ENCODE measurements at regions not wholly inside any gene's neighbourhood (a gene's known extent, or its start where the extent isn't known, plus 50 kb on each side); places are given as distances from the start of the nearest gene placed in this dataset.

DNA sequence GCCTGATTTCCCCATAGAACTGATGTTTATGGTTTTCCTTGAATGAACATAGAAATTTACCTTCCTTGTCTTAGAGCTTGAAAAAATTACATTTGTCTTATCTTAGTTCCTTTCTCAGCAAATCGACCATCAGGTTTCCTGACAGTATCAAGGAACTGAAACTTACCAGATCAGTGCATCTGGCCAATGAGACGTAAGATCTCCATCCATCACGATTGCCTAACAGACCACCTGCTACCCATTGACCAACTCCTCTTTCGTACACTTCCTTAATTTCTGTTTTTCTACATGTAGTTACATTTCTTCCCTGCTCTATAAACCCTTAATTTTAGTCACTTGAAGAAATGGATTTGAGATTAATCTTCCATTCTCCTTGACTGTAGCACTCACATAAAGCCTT is 57.4 kb upstream of the TMPRSS15 start:
- DNase-seq (ENCODE audit: low read depth), result no peak

DNA sequence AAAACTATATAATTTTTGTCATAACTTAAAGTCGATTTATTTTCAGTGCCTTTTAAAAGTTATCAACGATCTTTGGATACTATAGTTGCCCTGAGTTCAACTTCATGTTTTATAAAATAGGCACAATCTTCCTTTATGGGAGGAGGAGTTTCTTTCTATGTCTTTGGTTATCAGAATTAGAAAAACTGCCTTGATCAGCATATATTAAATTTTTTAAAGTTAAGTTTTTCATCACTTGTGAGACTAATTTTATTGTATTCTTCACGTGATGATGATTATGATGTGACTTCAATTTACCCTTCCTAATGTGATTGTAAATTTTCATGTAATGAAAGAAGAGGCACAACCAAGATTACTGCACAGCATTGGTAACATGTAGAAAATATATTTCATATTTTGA is 58.2 kb upstream of the TMPRSS15 start:
- DNase-seq (ENCODE audit: low read depth), result no peak

DNA sequence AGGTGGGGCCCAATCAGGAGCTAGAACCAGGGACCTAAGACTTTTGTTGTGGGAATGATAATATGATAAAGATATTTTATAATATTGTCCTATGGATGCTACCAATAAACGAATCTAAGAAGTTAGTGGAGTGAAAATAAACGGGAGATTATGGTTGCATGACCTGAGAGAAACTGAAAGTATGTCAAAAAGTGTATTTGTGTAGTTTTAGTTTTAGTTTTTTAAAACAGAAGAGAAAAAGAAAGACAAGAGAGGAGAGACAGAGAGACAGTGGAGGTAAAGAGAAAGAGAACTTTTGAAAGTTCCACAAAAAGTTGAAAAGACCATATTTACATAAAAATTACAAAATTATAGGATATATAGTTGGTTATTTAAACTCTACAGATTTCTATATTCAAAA is 64.1 kb upstream of the TMPRSS15 start:
- no peak for DNase-seq (ENCODE audit: low read depth)

DNA sequence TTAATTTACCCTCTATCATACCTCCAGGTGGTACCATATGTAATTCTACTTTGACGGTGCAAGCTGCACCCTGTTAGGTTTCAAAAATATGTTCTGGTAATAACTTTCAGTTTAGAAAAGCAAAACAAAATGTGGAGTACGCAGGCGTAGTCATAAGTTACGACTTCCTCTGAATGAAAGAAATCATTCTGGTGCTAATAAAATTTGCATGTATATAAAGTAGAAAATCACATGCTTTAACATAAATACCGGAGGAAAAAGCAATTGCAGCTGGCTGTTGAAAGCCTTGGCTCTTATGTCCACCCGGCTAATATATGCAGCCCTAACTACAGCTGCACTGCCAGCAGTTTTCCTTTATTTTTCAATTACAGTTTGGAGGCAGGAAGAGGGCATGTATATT is 65.2 kb upstream of the TMPRSS15 start:
- no peak for DNase-seq (ENCODE audit: low read depth)

DNA sequence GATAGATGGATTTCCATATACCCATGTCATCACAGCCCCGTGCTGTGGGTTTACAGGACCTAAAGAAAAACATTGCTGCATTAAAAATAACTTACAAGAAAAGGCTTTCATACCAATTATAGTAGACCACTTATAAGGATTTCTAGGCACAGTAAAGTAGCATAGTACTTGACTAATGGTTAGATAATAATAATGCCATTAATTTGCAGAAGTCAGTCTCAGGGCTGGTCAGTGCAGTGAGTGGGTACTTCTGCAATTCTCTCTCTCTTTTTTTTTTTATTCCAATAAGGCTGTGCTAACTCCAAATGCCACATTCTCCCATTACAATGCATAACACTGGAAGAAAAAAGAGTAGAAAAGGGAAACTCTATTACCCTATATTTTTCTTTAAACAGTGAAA is 73.1 kb upstream of the TMPRSS15 start:
- DNase-seq (ENCODE audit: low read depth), result no peak

DNA sequence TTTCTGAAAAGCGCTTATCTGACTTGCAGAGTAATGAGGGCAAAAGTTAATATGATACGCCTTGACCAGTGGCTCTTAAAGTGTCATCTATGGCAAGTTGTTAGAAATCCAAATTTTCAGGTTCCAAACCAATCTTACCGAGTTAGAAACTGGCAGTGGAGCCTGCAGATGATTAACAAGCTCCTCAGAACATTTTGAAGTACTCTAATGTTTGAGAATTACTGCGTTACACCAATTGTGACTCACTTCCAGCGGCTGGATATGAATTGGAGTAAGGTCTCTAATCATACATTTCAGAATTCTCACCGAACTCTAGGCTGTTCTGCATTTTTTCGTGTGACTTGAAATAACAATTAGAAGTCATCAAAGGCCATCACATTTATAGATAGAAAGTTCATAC is 73.5 kb upstream of the TMPRSS15 start:
- no peak for DNase-seq (ENCODE audit: low read depth)

DNA sequence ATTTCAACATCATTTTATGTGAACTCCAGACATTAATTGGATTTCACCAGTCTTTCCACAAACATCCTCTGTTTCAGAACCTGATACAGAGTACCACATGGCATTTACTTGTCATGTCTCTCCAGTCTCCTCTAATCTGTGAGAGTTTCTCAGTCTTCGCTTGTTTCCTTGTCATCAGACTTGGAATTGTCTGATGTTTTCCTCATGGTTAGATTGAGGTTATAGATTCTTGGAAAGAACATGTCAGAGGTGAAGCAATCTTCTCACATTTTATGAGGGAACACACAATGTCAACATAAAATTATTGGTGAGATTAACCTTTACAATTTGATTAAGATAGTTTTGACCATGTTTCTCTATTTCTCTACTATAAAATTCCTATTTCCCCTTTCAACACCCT is 74.9 kb upstream of the TMPRSS15 start:
- DNase-seq (ENCODE audit: low read depth), result no peak

DNA sequence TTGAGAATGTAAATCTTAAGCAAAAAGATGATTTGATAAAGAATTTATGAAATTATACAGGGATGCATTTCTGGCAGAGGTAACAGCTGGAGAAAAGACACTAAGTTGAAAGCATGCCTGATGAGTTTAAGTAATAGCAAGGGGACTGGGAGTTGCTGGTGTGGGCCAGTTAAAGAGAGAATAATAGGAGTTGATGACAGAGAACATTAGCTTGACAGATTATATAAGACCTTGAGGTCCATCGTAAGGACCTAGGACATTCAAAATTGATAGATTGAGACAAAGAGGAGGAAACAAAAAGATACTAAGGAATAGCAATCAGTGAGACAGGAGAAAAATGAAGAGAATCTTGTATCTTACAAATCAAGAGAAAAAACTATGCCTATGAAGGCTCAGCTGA is 84.7 kb upstream of the TMPRSS15 start:
- DNase-seq (ENCODE audit: low read depth), result no peak

DNA sequence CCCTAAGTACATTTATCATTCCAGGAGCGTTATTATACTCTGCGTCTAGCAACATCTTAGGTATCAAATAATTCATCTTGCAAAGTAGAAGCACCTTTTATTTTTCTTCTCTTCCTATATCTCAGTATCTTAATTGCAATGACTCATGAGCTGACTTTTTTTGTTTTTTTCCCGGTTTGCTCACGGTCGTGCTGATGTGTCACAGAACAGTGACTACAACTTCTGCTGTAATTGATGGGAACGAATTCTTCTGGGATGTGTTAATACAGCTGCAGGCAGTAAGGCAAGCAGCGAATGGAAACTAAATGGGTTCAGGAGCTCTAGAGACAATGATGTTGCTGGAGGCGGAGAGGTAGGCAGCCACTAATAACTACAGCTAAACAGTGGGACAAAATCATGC is 89.8 kb upstream of the TMPRSS15 start:
- DNase-seq (ENCODE audit: low read depth), result peak; percentile 1

DNA sequence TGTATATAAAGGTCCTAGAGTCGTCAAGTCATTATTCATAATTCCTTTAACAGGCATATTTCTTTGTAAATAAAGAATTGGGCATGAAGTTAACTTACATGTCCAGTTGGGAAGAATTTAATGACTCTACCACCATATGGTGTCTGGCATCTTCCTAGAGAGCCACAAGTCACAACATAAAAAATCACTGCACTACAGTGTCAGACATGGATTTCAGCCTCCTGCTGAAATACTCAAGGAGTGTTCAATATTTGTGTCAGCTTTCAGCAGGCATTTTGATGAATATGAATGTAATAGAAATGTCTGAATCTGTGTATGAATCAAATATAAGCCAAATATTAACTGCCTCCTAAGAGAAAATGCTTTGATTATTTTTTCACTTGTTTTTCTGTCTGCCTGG is 91.9 kb upstream of the TMPRSS15 start:
- DNase-seq (ENCODE audit: low read depth), result no peak

DNA sequence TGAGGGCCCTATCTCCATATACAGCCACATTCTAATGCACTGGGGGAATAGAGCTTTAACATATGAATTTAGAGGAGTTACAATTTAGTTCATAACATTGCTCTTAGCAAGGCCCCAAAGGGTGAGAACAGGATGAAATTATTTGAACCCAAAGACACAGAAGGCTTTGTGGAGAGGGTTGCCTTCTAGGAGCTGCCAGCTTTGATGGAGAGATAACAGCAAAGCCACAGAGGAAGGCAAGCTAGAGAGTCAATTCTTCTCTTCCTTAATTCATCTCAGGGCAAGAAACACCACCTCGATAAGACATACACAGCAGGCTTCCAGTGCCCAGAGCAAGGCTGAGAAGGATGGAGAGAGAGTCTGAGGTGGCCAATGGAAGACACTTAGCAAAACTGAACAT is 94.8 kb upstream of the TMPRSS15 start:
- DNase-seq (ENCODE audit: low read depth), result no peak

DNA sequence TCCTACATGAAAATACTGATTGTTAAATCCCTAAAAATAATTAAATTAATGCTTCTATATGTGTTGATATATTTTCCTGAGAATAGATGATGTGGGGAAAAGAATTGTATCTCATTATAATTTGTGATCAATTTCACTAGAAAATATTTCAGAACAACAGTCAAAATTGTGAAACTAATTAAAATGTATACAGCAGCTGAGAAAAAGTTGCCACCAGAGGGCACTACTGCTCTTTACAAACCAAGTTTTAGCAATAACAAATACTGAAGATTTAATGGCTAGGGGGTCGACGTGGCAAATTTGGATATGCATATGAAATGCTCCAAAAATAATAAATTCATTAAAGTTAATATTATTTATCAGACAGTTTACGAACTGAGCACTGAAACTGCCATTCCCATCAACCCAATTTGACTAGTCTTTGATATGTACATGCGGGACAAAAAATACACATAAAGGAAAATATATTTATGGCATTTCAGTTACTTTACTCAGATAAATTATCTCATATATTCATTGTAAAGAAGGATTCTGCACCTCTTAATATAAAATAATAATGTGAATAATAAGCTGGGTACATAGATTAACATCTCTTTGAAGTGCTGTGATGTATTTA is 96.3 kb upstream of the TMPRSS15 start:
- peak; percentile 16 for DNase-seq (ENCODE audit: low read depth)

DNA sequence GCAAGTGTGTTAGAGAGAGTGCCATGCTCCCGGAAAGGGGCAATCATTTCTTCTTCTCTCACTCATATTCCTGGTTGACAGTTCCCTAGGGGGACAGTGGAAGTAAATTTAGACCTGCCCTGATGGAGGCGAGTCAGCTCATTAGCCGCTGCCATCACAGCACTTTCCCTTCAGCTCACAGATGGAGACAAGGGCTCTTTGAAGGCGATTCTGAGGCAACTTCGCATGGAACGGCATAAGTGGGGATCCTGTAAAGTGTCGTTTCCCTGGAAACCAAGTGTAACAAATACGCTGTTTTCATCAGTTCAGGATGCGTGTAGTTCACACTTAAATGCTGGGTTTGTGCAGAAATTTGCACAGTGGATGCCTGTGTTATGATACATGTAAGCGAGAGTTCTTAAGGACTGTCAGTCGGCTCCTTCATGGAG is 114.5 kb upstream of the TMPRSS15 start:
- DNase-seq (ENCODE audit: low read depth), result no peak

DNA sequence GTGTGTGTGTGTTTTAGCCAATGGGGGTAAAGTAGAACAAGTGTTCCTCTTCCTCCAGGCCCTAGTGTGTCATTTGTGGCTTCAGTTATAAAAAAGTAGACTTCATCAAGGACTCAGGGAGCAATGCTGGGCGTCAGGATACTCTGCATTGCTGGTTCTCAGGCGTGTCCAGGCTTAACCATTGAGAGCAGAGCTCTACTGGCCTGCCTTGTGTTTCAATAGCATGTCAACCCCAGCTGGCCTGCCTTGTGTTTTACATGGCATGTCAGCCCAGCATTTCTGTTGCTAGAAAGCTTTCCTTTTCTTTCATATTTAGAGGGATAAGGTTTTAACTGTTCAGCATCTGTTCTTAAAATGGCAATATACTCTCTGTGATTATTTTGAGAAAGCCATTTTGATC is 117.6 kb upstream of the TMPRSS15 start:
- no peak for DNase-seq (ENCODE audit: low read depth)

DNA sequence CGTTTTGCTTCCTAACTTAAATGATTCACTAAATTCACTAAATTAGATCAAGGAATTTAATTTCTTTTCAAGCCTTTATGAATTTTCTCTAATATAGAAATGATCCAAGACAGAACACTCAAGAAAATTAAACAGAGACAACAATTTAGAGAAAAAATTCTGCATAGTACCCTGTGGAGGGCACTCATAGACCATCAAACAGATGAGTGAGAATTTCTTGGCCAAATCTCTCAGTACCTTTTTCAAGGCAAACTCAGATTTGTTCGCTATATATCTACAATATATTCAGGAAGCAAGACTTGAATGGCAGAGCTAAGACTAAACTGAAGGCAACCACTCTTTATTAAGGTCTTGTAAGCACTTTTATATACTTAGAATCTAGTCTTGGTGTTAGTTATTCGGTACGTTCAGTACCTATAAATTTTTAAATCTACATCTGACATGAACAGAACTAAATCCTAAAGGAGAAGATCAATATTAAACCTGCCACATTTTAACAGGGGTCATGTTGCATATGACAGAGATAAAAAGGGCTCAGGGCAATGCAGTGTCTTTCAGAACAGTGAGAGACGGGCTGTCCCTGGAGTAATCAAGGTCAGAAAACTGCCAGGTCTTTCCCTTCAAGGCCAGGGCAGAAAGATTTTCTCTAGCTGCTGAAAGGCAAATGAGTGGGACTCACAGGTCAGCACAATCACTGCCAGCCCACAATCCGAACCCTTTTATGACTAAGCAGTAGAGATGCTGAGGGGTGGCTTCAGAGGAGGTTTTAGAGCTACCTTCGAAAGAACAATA is 118.8 kb upstream of the TMPRSS15 start:
- no peak for DNase-seq (ENCODE audit: low read depth)

DNA sequence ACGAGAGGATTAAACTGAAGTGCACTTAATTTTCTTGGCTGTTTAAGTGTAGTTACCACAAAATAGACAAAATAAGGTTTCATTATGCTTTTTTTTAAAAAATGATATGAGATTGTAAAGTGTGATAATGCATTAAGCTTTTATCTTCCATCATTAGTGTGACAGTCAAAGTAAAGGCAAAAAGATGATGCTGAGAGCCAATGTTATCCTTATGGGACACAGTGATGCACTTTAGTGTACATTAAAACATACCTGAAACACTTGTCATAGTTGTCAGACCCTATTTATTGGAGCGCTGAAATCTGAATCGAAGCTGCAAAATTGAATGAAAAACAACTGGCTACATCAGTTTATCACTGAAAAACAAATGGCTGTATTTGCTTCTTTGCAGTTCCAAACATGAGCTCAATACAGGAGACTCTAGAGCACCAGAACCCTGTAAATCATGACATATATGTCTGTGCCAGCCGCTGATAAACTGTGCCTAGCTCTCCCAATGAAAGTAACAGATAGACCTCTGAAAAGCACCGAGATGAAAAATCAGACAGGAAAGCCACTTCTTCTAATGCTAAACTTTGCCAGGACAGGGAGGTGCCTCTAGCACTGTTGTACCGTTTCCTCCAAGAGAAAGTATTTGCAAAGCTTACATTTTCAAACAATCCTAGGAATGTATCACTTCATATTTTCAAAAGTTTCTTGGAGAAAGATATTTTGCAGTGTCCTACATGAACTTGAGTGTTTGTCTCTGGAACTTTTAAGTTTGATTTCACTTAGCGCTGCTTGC is 120.7 kb upstream of the TMPRSS15 start:
- DNase-seq (ENCODE audit: low read depth), result no peak

DNA sequence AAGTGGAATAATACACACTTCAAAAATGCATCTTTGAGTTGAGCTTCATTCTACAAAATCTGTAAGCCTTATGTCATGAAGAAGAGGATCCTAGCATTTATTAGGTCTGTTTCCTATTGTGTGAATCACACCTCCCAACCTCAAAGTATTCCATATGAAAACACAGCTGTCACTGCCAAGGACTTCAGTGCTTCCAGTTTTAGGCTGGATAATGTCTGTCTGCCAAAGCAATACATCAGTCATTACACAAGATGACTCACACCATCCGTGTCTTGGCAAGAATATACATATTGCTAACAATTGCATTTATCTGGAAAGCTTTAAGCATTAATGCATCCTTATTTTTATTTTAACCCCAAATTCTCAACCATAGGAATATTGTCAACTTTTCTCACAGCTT is 125.7 kb upstream of the TMPRSS15 start:
- DNase-seq (ENCODE audit: low read depth), result peak; percentile 55

DNA sequence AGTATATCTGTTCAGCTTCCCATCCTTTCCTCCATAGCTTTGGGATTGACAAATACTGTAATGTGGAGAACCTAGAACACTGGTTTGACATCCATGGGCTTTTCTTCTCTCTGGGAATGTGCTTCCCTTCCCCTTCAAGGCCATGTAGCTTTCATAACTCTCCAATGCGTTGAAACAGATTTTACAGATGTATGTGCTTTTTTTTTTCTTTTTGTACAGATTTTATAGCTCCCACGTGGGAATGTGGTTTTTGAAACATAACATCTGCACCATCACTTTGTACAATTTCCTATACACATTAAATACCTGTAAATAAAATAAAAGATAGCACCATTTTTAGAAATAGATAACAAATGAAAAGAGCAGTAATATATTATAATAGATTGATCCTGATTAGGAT is 138.5 kb upstream of the TMPRSS15 start:
- no peak for DNase-seq (ENCODE audit: low read depth)

DNA sequence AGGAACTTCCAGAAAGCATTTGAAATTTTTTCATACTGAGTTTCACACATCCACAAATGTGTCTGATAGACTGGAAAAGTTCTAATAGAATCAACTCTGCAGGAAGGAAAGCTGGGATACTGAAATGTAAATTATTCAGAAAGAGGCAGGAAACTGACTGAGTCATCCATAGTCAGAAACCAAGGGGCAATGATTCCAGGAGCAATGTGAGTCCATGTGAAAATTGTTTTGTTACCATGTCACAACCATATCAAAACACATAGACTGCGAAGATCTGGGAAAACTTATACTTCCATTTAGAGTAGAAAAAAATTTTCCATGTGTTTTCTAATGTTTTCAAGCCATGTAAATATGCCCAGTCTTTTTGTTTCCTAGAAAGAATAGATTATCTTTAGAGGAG is 142.3 kb upstream of the TMPRSS15 start:
- peak; percentile 11 for DNase-seq (ENCODE audit: low read depth)

DNA sequence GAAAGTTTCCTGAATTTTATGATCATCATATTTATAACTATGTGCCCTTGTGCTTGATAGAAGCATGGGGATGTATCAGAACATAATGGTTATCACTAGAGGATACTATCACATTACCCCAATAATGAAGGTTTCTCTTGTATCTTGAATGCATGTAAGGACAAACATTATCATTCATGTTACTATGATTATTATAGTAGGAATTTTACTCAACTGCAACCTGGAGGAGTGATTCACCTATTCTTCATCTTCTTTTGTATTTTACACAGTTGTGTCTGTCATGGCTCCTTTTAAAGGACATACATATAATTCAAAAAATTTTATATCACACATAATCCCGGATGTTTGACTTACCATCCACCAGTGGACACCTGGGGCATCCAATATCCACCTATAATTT is 143.8 kb upstream of the TMPRSS15 start:
- no peak for DNase-seq (ENCODE audit: low read depth)

DNA sequence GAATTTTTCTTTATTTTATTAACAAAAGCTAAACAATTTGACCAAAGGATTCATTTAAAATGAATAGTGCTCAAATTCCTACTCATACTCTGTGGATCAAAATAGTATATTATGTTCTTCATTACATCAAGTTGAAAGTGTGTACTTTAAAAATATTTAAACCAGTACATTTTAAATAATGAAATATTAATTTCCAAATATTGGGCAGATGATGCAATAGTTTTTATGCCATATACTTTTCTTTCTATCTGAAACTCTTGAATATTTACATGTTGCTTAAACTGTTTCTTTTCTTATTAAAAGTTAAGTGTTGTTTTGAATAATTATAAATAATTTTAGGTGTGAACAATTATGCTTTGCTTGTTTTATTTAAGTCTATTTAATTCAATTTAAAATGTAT is 144.7 kb upstream of the TMPRSS15 start:
- no peak for DNase-seq (ENCODE audit: low read depth)

DNA sequence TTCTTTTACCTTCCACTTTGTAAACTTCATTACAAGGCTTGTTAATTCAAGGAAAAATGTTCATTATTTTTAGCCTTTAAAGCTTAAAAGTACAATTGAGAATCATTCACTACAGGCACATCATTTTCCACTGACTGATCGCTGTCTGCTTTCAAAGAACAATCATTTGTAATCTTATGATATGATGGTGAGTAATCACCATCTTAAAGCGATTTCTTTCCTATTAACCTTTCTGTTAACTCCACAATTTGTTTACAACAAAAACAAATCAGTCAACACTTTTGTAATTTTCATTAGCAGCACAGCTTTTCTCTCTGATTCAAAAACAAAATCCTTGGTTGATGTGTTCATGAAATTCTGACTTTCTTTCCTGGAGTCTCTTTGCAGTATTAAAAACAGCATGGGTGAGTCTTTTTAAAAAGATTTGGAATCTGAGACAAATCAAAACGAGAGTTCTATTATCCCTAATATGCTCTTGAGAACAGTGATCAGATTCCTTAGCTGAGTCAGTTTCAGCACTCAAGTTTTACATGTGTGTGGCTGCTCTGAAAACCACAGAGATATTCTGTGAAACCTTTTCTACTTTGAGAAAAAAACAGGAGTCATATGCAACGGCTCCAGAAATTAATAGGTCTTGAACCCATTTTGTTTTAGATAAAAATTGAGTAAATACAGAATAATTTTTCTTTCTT is 145.8 kb upstream of the TMPRSS15 start:
- peak; percentile 1 for DNase-seq (ENCODE audit: low read depth)

DNA sequence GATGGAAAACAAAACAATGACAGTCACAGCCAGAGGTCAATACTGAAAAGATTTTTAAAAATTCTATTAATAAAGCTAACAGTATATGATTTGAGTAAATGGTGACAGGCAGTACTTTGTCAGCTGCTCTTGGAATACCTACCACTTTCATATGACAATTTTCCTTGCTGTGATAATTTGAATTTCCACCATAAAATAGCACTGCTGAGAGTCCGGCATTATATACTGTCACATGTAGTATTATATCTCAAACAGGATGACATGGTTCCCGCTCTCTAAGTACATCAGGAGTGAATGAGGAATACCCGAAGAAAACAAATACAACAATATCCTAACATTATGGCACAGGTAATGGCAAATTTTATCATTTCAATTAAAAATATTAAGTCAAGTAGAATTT is 146.8 kb upstream of the TMPRSS15 start:
- no peak for DNase-seq (ENCODE audit: low read depth)

Measured in iris pigment epithelial cell (primary cell).